H1 (cell line): ENCODE measurements at regions not wholly inside any gene's neighbourhood (a gene's known extent, or its start where the extent isn't known, plus 50 kb on each side); places are given as distances from the start of the nearest gene placed in this dataset.

Experiments used
- CTCF ChIA-PET: fragments of 300-600 bp; sonication (Branson Sonifier 250); formaldehyde crosslinking; loops from one replicate; lab custom pipeline; 2021; ENCODE audit not compliant: partially characterized antibody; lab: Charles Lee
- POLR2A ChIA-PET: fragments of 300-600 bp; sonication (Branson Sonifier 250); formaldehyde crosslinking; loops from one replicate; lab custom pipeline; 2021; ENCODE audit warnings: inconsistent platforms; ENCODE audit not compliant: partially characterized antibody; lab: Charles Lee
- DNase-seq, 2 experiments: peaks; one replicate each; pipeline versions ENCODE4 v3.0.0 to v3.0.0-alpha.2; 2010 to 2022; ENCODE audit warnings: low spot score in 2 of 2, low read depth in 1 of 2, mixed read lengths in 1 of 2
- FAIRE-seq: peaks from 2 replicates; lab custom pipeline; 2011; peaks lifted over from hg19 to GRCh38; lab: Jason Lieb, UNC
- H2AFZ ChIP-seq: 2 replicates; pipeline ENCODE4 v1.8.1; 2012; ENCODE audit warnings: low read length, inconsistent platforms
- H2AK5ac ChIP-seq: 2 replicates; pipeline ENCODE4 v1.6.1; 2013; ENCODE audit warnings: low read depth, low read length
- H2BK120ac ChIP-seq: replicated peaks from 2 replicates; pipeline ENCODE3; 2013; ENCODE audit warnings: low read depth, low read length, inconsistent platforms
- H2BK12ac ChIP-seq: 2 replicates; pipeline ENCODE4 v1.6.1; 2013; ENCODE audit warnings: low read depth, low read length
- H2BK15ac ChIP-seq: 2 replicates; pipeline ENCODE4 v1.6.1; 2013; ENCODE audit warnings: low read length
- H2BK20ac ChIP-seq: 2 replicates; pipeline ENCODE4 v1.6.1; 2013; ENCODE audit warnings: low read length
- H2BK5ac ChIP-seq: 2 replicates; pipeline ENCODE4 v1.6.1; 2013; ENCODE audit warnings: low read depth, low read length
- H3K14ac ChIP-seq: 2 replicates; pipeline ENCODE4 v1.6.1; 2013; ENCODE audit warnings: inconsistent platforms; ENCODE audit not compliant: insufficient read length
- H3K18ac ChIP-seq: 2 replicates; pipeline ENCODE4 v1.6.1; 2013; ENCODE audit warnings: low read length; ENCODE audit errors: extremely low read depth
- H3K23ac ChIP-seq: 2 replicates; pipeline ENCODE4 v1.6.1; 2013; ENCODE audit warnings: inconsistent platforms; ENCODE audit not compliant: insufficient read length
- H3K23me2 ChIP-seq: 2 replicates; pipeline ENCODE4 v1.6.1; 2013; ENCODE audit warnings: low read depth, low read length
- H3K27ac ChIP-seq: 2 replicates; pipeline ENCODE4 v1.6.1; 2011; ENCODE audit warnings: low read depth, low read length, inconsistent platforms
- H3K27me3 ChIP-seq, 4 experiments: replicated peaks in 1 of 4; 1 replicate in 1 of 4; 2 replicates in 3 of 4; pipeline versions ENCODE4 v1.6.1 to v1.8.1; 2011 to 2013; ENCODE audit warnings: low read length in 3 of 4, mild to moderate bottlenecking in 3 of 4, inconsistent platforms in 2 of 4, mixed read lengths in 2 of 4, moderate library complexity in 1 of 4; ENCODE audit not compliant: control insufficient read depth in 3 of 4, insufficient read depth in 3 of 4; ENCODE audit errors: extremely low read depth in 1 of 4
- H3K36me3 ChIP-seq, 4 experiments: 2 replicates each; pipeline versions ENCODE4 v1.6.1 to v1.8.1; 2011 to 2013; ENCODE audit warnings: mild to moderate bottlenecking in 4 of 4, low read length in 3 of 4, moderate library complexity in 2 of 4, control low read depth in 1 of 4, inconsistent platforms in 1 of 4; ENCODE audit not compliant: insufficient read depth in 4 of 4, control insufficient read depth in 2 of 4
- H3K4ac ChIP-seq: replicated peaks from 2 replicates; pipeline ENCODE3; 2013; ENCODE audit warnings: low read length, low read depth, mixed read lengths, inconsistent platforms; ENCODE audit not compliant: insufficient read length
- H3K4me1 ChIP-seq, 4 experiments: replicated peaks in 1 of 4; 1 replicate in 1 of 4; 2 replicates in 3 of 4; pipeline versions ENCODE4 v1.6.1 to v1.8.1; 2011 to 2013; ENCODE audit warnings: low read length in 3 of 4, inconsistent platforms in 2 of 4, mixed read lengths in 1 of 4; ENCODE audit not compliant: insufficient read depth in 4 of 4, control insufficient read depth in 3 of 4
- H3K4me2 ChIP-seq, 2 experiments: 2 replicates each; pipeline versions ENCODE4 v1.6.1 to v1.8.1; 2011 to 2013; ENCODE audit warnings: low read depth in 2 of 2, low read length in 2 of 2, control low read depth in 1 of 2, inconsistent platforms in 1 of 2, mild to moderate bottlenecking in 1 of 2; ENCODE audit not compliant: insufficient read depth in 1 of 2
- H3K4me3 ChIP-seq, 4 experiments: fragments of 200-600, 300-600 bp in 1 of 4; sonication (generic), shearing (Covaris generic), sonication (Bioruptor Twin) in 1 of 4; 2 replicates each; pipeline versions ENCODE4 v1.5.1 to v1.8.1; 2011 to 2016; ENCODE audit warnings: low read length in 4 of 4, low read depth in 3 of 4, control low read depth in 2 of 4, inconsistent platforms in 2 of 4, mild to moderate bottlenecking in 2 of 4, mixed read lengths in 1 of 4, moderate library complexity in 1 of 4; ENCODE audit not compliant: insufficient read depth in 2 of 4; ENCODE audit errors: extremely low read depth in 1 of 4
- H3K56ac ChIP-seq: replicated peaks from 2 replicates; pipeline ENCODE3; 2013; ENCODE audit warnings: low read depth, mild to moderate bottlenecking, mixed read lengths, low read length, inconsistent platforms; ENCODE audit not compliant: insufficient read length
- H3K79me1 ChIP-seq: 2 replicates; pipeline ENCODE4 v1.6.1; 2013; ENCODE audit warnings: low read depth, low read length, control low read depth
- H3K79me2 ChIP-seq, 2 experiments: 2 replicates each; pipeline versions ENCODE4 v1.6.1 to v1.8.1; 2012 to 2013; ENCODE audit warnings: low read length in 2 of 2, mild to moderate bottlenecking in 2 of 2, inconsistent platforms in 1 of 2; ENCODE audit not compliant: insufficient read depth in 2 of 2, control insufficient read depth in 1 of 2
- H3K9ac ChIP-seq, 4 experiments: replicated peaks in 1 of 4; 1 replicate in 1 of 4; 2 replicates in 3 of 4; pipeline versions ENCODE4 v1.6.1 to v1.8.1; 2011 to 2013; ENCODE audit warnings: low read depth in 3 of 4, low read length in 3 of 4, control low read depth in 2 of 4, mild to moderate bottlenecking in 2 of 4, moderate library complexity in 2 of 4, inconsistent platforms in 1 of 4; ENCODE audit errors: extremely low read depth in 1 of 4
- H3K9me3 ChIP-seq, 2 experiments: 2 replicates each; pipeline versions ENCODE4 v1.6.1 to v1.8.1; 2012 to 2013; ENCODE audit warnings: mild to moderate bottlenecking in 2 of 2, moderate library complexity in 2 of 2, control low read depth in 1 of 2, inconsistent platforms in 1 of 2, low read depth in 1 of 2, low read length in 1 of 2, mixed read lengths in 1 of 2; ENCODE audit not compliant: insufficient read depth in 2 of 2
- H4K20me1 ChIP-seq, 2 experiments: replicated peaks in 1 of 2; 2 replicates each; pipeline versions ENCODE3 to v1.8.1; 2011 to 2013; ENCODE audit warnings: inconsistent platforms in 2 of 2, low read length in 2 of 2, mild to moderate bottlenecking in 1 of 2; ENCODE audit not compliant: insufficient read depth in 2 of 2, control insufficient read depth in 1 of 2
- H4K5ac ChIP-seq: 2 replicates; pipeline ENCODE4 v1.6.1; 2013; ENCODE audit warnings: low read length, low read depth, mixed read lengths, inconsistent platforms; ENCODE audit not compliant: insufficient read length
- H4K8ac ChIP-seq: 2 replicates; pipeline ENCODE4 v1.8.0; 2013; ENCODE audit warnings: mild to moderate bottlenecking, moderate library complexity, low read length, inconsistent platforms; ENCODE audit not compliant: insufficient read depth; ENCODE audit errors: extremely low read depth
- H4K91ac ChIP-seq: replicated peaks from 2 replicates; pipeline ENCODE3; 2013; ENCODE audit warnings: low read length, mixed read lengths, inconsistent platforms; ENCODE audit not compliant: insufficient read length
- SIN3A ChIP-seq, 2 experiments: IDR thresholded peaks in 1 of 2; conservative IDR thresholded peaks in 1 of 2; 2 replicates each; pipeline ENCODE4 v1.6.1; 2011 to 2012; ENCODE audit warnings: low read length in 2 of 2, improper control_type of control experiment in 1 of 2, low read depth in 1 of 2, mild to moderate bottlenecking in 1 of 2
- WGBS, 2 experiments: shearing (Covaris generic) in 1 of 2; methylation state at CpG; one replicate each; pipeline versions ENCODE4 v1.1.6 to v1.1.7; 2013 to 2015; ENCODE audit warnings: low lambda C conversion rate in 2 of 2, mixed read lengths in 2 of 2, inconsistent platforms in 1 of 2, low coverage in 1 of 2, missing lambda C conversion rate in 1 of 2; ENCODE audit not compliant: insufficient replicate concordance in 2 of 2, insufficient coverage in 1 of 2, insufficient read length in 1 of 2; ENCODE audit errors: extremely low coverage in 1 of 2, missing lambda C conversion rate in 1 of 2; 5-methylcytosine and 5-hydroxymethylcytosine counted together

GRCh38 chr21:27168084-27168483 is 201.2 kb upstream of the ADAMTS5 start:
- Histone ChIP-seq H2AK5ac (no peak overlapping the region), H3K9ac (no peak overlapping the region), H3K23me2 (no peaks in the 10 kb centered on the region), H3K36me3 (no peaks in the 10 kb centered on the region), H4K5ac (no peak overlapping the region), H2BK12ac (no peak overlapping the region), H3K4me3 (no peak overlapping the region), H3K9me3 (no peaks in the 10 kb centered on the region), H3K14ac (no peak overlapping the region), H3K27me3 (no peaks in the 10 kb centered on the region), H2BK5ac (no peak overlapping the region), H3K4me1 (no peaks in the 10 kb centered on the region), H3K79me2 (no peaks in the 10 kb centered on the region), H3K56ac (no peak overlapping the region), H4K20me1 (no peaks in the 10 kb centered on the region), H3K18ac (no peak overlapping the region), H3K4me2 (no peak overlapping the region), H2BK20ac (no peak overlapping the region), H3K27ac (no peak overlapping the region), H2BK120ac (no peak overlapping the region), H4K91ac (no peak overlapping the region), H3K23ac (no peak overlapping the region), H2AFZ (no peak overlapping the region), H3K79me1 (no peaks in the 10 kb centered on the region), H4K8ac (no peak overlapping the region), H3K4ac (no peak overlapping the region), H2BK15ac (no peak overlapping the region)
- ChIA-PET CTCF (interaction anchor here (0.7 kb wide), 1 partner anchor 1136 kb away, joined by 3 read pairs; no protein-coding TSS in a partner anchor), POLR2A (no interaction called here)
- TF ChIP-seq SIN3A (conservative IDR thresholded peaks at IDR 0.05 in 1 of 2, IDR thresholded peaks at IDR 0.05 in 1 of 2; ENCODE audit: low read depth in 1 of 2, low read length in 2 of 2) = no peak
- FAIRE-seq (no peak), DNase-seq (no peak)
- 91% methylated on average over 2 of the region's 2 CpGs; no CpG with 5 or more reads in 1 of the 2 experiments for WGBS, 2 experiments
